ENCODE measurements at regions not wholly inside any gene's neighbourhood (a gene's known extent, or its start where the extent isn't known, plus 50 kb on each side); places are given as distances from the start of the nearest gene placed in this dataset.

DNA sequence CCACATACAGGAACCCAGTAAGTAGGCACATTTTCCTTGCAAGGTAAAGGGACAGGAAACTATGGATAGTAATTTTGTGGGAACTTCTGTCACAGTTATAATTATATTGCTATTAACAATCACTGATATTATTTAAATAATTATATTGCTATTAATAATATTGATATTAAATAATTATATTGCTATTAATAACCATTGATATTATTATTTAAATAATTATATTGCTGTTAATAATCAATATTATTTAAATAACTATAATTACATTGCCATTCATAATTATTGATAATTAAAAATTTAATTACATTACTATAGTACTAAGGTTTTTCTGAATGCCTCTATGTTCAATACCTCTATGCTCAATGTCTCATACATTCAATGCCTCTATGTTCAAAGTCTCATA, 385.6 kb upstream of the SGCD start (continued):
- TF ChIP-seq, protein P1, sequence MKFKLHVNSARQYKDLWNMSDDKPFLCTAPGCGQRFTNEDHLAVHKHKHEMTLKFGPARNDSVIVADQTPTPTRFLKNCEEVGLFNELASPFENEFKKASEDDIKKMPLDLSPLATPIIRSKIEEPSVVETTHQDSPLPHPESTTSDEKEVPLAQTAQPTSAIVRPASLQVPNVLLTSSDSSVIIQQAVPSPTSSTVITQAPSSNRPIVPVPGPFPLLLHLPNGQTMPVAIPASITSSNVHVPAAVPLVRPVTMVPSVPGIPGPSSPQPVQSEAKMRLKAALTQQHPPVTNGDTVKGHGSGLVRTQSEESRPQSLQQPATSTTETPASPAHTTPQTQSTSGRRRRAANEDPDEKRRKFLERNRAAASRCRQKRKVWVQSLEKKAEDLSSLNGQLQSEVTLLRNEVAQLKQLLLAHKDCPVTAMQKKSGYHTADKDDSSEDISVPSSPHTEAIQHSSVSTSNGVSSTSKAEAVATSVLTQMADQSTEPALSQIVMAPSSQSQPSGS (IDR thresholded peaks at IDR 0.05; ENCODE audit: low read length): no peak

All from H1 (cell line).